GM18508 (cell line): ENCODE measurements at regions not wholly inside any gene's neighbourhood (a gene's known extent, or its start where the extent isn't known, plus 50 kb on each side); places are given as distances from the start of the nearest gene placed in this dataset.
"Not testable (repeated sequence)": the region's sequence is repeated elsewhere in the genome, so short reads cannot be mapped to it uniquely, and the experiment has no call there.

Experiments used
- ATAC-seq: cut with Tn5 transposase; IDR thresholded peaks from one replicate; pipeline ENCODE4 v1.9.1; 2021; ENCODE audit warnings: moderate number of reproducible peaks; ENCODE audit not compliant: insufficient read depth, unreplicated experiment

DNA sequence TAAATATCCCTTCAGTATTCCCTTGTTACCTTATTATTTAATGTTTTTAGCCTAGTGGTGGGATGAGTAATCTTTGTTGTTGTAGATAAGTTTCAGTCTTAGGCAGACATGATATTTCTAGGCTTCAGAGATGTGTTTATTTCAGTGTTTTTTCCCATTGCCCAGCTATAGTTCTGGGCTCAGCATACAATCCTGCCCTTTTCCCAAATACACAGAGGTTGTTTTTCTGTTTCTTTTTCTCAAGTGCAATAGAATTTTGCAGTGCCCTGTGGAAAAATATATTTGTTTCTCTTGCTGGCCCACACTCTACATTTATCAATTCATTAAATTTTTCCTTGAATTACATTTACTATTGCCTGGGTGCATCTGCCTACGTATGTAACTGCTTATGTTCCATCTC, 321.8 kb downstream of the KCNJ3 start:
- no peak for ATAC-seq

DNA sequence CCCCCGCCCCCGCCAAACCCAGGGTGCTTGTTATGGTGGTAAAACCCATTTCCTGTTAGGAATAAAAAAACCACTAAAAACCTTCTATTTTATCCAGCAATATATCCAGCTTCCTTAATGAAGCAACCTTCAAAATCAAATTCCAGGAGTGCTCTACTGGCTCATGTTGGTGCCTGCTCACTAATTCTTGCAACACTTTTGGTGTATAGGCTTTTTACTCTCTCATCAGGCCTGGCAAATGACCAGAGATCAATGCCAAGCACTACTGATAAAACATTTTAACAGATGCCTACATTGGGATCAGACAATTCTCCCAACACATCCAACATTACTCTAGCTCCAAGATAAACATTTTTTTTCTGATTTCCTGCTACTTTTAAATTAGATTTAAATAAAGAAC, 312.4 kb downstream of the KCNJ3 start:
- no peak for ATAC-seq

DNA sequence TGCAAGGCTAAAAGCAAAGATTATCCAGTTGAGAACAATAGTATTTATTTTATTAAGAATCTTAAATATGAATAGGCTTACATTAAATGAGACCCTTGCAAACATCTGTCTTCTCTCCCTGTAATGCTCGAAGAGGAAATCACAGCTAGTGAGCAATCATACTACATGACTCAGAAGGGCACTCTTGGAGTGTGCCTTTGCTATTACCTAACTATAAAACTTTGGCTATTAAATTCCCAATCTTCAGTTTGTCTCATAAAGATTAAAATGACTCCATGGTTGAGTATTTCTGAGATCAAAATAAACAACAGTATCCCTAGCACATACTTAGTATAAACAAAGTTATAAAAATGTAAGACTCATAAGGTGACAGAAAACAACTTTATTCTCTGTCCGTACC, 296.9 kb downstream of the KCNJ3 start:
- no peak for ATAC-seq

DNA sequence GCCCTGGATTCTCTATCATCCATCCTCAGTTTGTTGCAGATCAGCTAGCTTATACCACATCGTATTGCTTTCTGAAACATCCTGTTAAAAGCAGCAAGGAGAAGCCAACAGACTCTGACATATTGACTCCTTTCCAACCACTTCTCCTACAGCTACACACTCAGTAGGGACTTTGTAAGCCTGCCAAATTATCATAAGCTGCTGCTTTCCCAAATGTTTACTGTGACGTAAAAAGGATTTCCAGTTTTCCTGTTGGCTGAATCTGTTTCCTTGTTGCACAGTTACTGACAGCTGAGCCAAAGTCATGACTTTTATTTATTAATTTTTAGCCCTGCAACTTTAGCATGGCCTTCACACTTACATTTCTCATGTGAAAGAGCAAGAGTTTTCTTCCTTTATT, 294.3 kb downstream of the KCNJ3 start:
- ATAC-seq: no peak

DNA sequence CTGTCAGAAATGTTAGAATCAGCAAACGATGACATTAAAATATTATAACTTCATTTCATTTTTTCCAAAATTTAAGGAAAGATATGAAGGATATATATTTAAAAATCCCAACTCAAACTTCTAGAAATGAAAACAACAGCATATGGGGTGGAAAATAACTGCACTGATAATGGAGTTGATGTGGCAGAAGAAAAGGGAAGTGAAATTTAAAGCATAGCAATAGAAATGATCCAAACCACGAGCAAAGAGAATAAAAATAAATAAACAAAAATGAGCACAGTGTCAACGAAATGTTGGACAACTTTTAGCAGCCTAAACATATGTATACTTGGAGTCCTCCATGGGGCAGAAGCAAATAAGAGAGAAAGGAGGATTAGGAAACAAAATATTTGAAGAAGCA, 280.2 kb downstream of the KCNJ3 start:
- no peak for ATAC-seq

DNA sequence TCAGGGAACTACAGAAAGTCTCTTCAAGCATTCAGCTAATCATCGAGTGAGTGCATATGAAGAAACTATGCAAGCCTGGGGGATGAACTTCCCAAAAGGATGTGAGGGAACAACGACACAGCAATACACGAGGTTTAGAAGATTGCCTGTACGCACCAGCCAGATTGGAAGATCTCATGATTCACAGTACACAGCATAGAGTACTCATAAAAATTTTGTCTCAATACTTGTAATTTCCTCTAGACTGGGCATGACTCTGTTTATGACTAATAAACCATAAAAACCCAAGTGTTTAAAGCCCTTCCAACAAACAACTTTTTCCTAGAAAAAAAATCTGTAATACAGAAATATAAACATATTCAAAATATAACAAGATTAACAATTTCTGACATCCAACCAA, 279.7 kb downstream of the KCNJ3 start:
- no peak for ATAC-seq

DNA sequence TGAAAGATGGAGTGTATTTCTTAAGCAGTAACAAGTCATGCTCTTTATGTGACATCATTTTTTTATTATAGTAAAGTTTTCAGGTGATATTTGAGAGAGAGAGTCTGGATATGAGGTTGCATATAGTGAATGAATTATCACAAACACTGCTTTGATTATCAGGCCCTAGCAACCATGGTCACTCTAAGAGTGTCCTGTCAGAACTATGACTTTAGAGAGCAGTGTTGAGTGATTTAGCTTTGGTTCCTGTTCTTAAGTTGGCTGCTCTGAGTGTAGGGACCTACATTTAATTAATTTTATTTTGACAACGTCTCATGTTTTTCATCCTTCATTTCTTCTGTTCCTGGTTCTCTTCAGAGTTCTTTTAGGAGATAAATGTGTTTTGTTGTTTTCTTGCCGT, 275.5 kb downstream of the KCNJ3 start:
- no peak for ATAC-seq

DNA sequence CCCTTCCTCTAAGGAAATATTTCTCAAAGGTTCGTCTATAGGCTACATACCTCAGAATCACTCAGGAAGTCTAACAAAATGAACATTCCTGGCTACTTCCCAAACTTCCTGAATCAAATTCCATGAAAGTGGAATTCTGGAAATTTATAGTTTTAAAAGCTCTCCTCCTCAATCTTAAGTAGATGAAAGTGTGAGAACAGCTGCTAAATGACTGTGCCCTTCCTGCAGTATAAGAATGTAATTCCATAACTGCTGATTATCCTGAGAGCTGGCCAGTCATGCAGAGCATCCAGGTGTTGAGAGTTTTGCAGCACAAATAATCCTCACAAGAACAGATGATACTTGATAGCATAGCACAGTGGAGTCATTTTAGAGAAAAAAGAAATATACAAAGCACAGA, 265.0 kb downstream of the KCNJ3 start:
- ATAC-seq: no peak

DNA sequence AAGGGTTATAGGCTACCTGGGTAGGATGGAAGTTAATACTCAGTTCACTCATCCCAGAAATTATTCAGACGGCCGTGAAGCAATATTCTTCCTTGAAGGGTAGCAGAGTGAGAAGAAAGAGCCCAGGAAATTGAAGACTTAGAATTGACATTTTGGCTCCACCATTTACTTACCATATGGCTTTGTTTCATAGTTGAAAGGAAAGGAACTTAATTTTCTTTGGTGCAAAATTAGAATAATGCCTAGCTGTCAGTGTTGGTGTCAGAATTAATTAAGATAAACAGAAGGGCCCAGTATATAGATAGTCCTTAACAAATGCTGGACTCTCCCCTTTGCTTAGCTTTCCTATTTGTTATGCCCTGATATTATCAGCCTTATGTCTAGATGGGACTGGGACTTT, 263.2 kb downstream of the KCNJ3 start:
- ATAC-seq: no peak

DNA sequence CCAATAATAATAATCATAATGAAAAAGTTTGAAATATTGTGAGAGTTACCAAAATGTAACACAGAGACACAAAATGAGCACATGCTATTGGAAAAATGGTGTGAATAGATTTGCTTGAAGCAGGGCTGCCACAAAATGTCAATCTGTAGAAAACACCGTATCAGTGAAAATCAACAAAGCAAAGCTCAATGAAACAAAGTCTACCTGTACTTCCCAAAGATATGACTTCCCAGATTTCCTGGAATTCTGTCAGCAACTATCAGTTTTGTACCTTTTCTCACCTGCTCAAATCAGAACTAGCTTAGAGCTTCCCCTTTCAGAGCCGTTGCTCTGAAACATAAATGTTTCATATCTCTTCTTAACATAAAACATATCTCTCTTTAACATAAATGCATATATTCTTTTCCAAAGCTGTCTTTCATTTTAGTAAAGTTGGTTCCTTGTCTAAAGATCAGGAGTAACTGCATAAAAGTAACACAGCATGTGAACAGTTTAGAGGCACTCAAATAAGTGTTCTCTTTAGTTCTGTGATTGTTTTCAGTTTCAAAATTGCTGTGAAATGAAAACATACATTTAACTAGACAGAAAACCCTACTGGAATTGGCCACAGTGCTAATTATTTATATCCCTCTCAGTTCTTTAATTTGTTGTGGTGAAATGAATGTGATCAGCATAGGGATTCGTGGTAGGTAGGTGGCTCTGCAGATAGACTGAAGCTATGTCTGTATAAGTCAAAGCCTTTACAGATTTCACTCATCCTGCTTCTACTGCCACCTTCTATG, 262.5 kb downstream of the KCNJ3 start:
- ATAC-seq: no peak

DNA sequence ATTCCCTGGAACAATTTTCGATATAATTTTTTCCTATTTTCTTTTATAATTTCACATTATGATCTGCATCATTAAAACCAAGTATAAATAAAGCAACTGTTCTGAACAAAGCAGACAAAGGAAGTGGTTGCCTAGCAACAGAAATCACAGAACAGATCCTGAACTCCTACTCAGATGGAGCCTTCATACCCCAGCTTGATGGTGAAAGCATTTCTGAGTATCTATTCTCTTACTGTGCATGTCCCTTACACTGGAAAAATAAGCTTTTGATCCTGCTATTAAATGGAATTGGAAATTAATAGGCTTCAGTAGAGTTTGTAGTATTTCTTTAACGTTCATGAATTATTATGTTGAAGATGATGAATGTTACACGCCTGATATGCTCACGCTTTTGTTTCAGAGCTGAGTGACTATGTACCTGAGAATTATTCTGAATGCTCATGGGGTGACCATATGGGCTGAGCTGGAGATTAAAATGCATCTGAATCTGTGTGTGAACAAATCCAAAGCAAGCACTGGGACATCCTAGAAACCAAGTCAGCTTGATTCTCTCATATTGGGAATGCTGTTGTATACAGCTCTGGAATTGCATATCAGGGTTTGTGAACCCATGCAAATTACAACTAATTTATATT, 254.0 kb downstream of the KCNJ3 start:
- no peak for ATAC-seq

DNA sequence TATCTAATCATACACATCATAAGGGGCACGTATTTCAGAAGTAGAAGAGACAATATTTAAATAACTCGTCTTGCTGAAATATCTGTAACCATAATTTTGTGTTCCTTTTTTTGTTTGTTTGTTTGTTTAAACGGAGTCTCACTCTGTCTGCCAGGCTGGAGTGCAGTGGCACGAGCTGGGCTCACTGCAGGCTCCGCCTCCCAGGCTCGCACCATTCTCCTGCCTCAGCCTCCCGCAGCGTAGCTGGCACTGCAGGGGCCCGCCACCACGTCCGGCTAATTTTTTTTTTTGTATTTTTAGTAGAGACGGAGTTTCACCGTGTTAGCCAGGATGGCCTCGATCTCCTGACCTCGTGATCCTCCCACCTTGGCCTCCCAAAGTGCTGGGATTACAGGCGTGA, 248.9 kb downstream of the KCNJ3 start:
- not testable (repeated sequence) for ATAC-seq

DNA sequence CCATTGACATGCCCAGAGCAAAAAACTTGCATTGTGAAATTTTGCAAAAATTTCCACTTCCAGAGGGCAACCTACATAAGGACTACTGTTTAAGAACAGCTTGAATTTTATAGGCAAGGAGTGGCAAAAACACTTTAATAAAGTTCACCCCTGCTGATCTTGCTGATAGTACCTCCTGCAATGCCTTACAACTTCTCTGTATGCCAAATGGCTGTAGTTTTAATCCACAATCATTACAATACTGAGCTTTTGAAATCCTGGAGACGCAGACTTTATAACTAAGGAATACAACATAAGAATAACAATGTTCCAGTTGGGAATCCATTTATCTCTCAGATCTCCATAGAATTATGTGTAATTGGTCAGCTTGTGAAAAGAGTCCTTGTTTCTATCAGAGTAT, 247.5 kb downstream of the KCNJ3 start:
- ATAC-seq: no peak

DNA sequence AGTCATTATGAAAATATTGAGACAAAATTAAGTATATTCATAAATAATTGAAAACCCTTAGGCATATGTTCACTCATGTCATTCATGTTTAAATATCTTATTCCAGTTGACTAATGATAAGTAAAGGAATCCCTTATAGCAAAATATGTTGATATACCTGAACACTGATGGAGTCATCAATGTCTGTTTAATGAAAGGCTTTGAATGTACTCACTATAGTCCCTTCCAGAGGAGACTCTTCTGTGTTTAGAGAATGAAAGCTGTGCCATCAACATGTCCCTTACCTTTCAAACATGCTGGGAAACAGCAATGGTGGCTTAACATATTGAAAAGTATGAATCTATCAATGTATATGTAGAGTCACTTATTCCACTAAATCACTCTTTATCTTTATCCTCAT, 242.9 kb downstream of the KCNJ3 start:
- ATAC-seq: no peak

DNA sequence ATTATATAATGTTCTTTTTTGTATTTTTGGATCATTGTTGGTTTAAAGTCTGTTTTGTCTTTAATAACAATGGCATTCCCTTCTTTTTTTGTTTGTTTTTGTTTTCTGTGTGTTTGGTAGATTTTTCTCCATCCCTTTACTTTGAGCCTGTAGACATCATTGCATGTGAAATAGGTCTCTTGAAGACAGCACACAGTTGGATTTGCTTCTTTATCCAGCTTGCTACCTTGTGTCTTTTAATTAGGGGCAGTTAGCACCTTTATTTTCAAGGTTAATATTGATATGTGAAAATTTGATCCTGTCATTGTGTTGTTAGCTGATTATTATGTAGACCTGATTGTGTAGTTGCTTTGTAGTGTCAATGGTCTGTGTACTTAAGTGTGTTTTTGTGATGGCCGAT, 235.7 kb downstream of the KCNJ3 start:
- ATAC-seq: no peak

DNA sequence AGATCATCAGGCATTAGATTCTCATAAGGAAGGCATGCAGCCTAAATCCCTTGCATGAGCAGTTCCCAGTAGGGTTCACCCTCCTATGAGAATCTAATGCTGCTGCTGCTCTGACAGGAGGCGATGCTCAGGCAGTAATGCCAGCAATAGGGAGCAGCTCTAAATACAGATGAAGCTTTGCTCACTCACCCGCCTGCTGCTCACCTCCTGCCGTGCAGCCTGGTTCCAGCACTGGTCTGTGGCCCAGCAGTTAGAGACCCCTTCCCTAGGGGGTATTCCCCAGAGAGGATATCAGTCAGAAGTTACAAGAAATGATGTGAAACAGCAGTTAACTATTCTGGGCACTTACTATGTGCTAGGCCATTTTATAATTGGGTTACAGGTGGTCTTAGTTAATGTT, 226.0 kb downstream of the KCNJ3 start:
- no peak for ATAC-seq

DNA sequence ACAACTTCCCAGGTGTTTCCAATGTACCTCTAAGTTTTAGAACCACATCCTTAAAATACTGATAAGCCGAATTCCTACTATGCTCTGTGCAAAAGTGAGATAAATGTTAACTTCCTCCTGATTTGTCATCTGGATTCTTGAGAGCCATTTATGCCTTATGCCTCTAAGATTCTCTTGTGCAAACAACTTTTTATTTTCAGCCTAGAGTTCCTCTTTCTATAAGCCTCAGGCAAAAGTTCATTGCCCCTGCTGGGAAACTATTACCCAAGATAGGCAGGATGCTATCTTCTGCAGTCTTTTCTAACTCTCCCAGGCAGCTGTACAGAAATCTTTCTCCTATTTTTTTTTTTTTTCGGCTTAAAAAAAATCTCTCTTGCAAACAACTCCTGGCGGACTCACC, 216.1 kb downstream of the KCNJ3 start:
- no peak for ATAC-seq

DNA sequence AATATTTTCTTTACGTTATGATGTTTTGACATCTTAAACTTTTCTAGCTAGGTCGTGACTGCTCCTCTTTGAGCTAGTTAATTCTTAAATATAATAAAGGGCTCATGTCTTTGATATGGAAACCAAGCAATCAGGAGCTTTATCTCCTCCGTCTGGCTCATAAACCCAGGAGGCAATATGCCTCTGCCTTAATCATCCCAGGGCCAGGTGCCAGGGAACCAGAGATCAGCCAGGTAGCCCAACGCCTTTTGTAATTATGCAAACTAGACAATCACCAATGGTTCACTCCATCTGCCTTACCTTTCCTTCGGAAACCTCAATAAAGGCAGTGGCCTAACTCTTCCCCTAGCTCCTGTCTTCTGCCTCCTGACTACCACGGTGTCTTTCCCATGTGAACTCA, 213.7 kb downstream of the KCNJ3 start:
- no peak for ATAC-seq

DNA sequence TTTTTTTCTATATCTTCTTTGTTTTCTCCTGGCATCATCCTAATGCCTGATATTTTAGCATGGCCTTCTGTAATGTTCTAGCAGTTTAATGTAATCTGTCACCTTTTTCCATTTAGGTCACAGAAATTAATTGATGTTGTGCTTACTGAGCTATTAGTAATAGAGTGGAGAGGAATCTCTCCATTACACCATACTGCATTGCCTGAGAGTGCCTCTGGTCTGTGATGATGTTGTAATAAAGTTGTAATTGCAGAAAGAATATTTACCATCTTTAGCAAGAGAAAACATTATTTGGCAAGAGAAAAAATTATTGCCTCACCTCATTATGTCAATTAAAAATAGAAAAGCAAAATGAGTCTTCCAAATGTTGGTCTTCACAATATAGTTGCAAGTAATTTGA, 213.2 kb downstream of the KCNJ3 start:
- ATAC-seq: no peak

DNA sequence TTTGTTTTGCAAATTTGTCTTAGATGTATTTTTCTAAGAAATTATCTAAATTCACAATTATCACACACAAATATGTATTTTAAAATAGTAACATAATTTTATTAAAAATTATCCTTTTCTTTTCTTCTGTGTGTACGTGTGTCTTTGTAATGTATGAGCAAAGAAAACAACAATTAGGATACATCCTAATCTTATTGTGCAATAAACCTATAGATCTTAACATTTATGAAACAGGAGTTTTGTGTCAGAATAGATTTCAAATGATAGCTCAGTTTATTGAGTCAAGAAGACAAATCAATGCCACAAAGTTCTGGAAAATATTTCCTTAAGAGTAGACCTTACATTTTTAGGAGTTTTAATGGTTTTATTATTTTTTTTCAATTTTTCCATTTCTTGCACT, 212.2 kb downstream of the KCNJ3 start:
- no peak for ATAC-seq

DNA sequence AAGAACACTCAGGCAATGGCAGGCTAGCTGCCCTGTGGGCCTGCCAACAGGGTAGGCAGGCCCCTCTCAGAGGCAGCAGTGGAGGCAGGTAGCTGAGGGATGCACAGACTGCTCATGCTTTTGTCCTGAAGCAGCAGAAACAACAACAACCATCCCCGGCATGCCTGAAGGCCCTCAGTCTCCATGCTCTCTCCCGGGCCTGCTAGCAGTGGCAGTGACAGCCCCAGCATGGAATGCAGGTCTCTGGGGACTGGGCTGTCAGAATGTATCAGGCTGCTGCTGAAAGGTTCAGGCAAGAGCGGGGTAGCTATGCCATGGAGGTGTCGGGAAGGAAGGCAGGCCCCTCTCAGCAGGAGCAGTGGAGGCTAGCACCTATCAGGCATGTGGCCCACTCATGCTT, 209.8 kb downstream of the KCNJ3 start:
- no peak for ATAC-seq
